Right lobe of liver (tissue), 4 donors: ENCODE measurements at regions not wholly inside any gene's neighbourhood (a gene's known extent, or its start where the extent isn't known, plus 50 kb on each side); places are given as distances from the start of the nearest gene placed in this dataset.

Source experiments
- POLR2A ChIP-seq: fragments of 450-650 bp; IDR thresholded peaks from one replicate; pipeline ENCODE4 v1.6.1; 2017; ENCODE audit warnings: antibody characterized with exemption, mild to moderate bottlenecking
- TF ChIP-seq, protein P1 (sequence below), 4 donors: fragments of 200-600 bp in 3 of 4; fragments of 450-650 bp in 1 of 4; IDR thresholded peaks; one replicate each; pipeline versions ENCODE4 v1.5.1 to v1.8.0; 2016 to 2022; ENCODE audit warnings: antibody characterized with exemption in 4 of 4, mild to moderate bottlenecking in 2 of 4
- donor health status: DM: no; HTN: no; CAD: no.
- donor health status: DM: no; HTN: no; CAD: no.
- donor health status: DM: no; HTN: yes; CAD: no.

DNA sequence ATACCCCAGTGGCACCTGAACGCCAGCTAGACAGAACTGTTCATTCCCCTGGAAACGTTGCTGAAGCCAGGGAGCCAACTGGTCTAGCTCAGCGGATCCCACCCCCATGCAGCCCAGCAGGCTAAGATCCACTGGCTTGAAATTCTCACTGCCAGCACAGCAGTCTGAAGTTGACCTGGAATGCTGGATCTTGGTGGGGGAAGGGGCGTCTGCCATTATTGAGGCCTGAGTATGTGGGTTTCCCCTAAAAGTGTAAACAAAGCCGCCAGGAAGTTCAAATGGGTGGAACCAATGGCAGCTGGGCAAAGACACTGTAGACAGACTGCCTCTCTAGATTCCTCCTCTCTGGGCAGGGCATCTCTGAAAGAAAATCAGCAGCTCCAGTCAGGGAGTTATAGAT lies 213.0 kb downstream of the NKX6-1 start:
- TF ChIP-seq, protein P1, sequence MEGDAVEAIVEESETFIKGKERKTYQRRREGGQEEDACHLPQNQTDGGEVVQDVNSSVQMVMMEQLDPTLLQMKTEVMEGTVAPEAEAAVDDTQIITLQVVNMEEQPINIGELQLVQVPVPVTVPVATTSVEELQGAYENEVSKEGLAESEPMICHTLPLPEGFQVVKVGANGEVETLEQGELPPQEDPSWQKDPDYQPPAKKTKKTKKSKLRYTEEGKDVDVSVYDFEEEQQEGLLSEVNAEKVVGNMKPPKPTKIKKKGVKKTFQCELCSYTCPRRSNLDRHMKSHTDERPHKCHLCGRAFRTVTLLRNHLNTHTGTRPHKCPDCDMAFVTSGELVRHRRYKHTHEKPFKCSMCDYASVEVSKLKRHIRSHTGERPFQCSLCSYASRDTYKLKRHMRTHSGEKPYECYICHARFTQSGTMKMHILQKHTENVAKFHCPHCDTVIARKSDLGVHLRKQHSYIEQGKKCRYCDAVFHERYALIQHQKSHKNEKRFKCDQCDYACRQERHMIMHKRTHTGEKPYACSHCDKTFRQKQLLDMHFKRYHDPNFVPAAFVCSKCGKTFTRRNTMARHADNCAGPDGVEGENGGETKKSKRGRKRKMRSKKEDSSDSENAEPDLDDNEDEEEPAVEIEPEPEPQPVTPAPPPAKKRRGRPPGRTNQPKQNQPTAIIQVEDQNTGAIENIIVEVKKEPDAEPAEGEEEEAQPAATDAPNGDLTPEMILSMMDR (IDR thresholded peaks at IDR 0.05), result no peak
- TF ChIP-seq POLR2A, result no peak
